A549 (cell line): ENCODE measurements at regions not wholly inside any gene's neighbourhood (a gene's known extent, or its start where the extent isn't known, plus 50 kb on each side); places are given as distances from the start of the nearest gene placed in this dataset.

Experiments
- BHLHE40 ChIP-seq: IDR thresholded peaks from 2 replicates; pipeline ENCODE4 v1.6.1; 2012; ENCODE audit warnings: low read depth, low read length, inconsistent platforms
- CTCF ChIP-seq: fragments of >200 bp; sonication (Bioruptor Twin); formaldehyde crosslinking; IDR thresholded peaks from 3 replicates; pipeline ENCODE4 v1.5.1; 2016
- ELK1 ChIP-seq: fragments of 150-350 bp; IDR thresholded peaks from 2 replicates; pipeline ENCODE4 v1.6.1; 2014; ENCODE audit warnings: low read depth, mild to moderate bottlenecking, low read length
- EP300 ChIP-seq, 2 experiments: fragments of >200 bp; sonication (Bioruptor Twin); formaldehyde crosslinking; IDR thresholded peaks; 2 replicates in 1 of 2; 3 replicates in 1 of 2; pipeline ENCODE4 v1.6.1; 2016 to 2017
- HOXA7 ChIP-seq: fragments of 250-450 bp; sonication (Bioruptor Pico); IDR thresholded peaks from 2 replicates; pipeline ENCODE4 v1.5.0; 2020; ENCODE audit warnings: mild to moderate bottlenecking, moderate library complexity
- HOXB5 ChIP-seq: fragments of 250-450 bp; sonication (Bioruptor Pico); IDR thresholded peaks from 2 replicates; pipeline ENCODE4 v1.5.0; 2020; ENCODE audit warnings: mild to moderate bottlenecking, moderate library complexity
- MYC ChIP-seq: IDR thresholded peaks from 2 replicates; pipeline ENCODE4 v1.6.1; 2012; ENCODE audit warnings: mild to moderate bottlenecking, inconsistent platforms, low read length, improper control_type of control experiment, borderline replicate concordance
- POLR2A ChIP-seq: IDR thresholded peaks from 2 replicates; pipeline ENCODE4 v1.6.1; 2012; ENCODE audit warnings: mild to moderate bottlenecking, low read length
- POLR2AphosphoS2 ChIP-seq: conservative IDR thresholded peaks from 2 replicates; pipeline ENCODE4 v1.6.1; 2012; ENCODE audit warnings: low read length, improper control_type of control experiment, inconsistent platforms
- TP53 ChIP-seq: fragments of 250-450 bp; sonication (Bioruptor Pico); IDR thresholded peaks from 2 replicates; pipeline ENCODE4 v1.5.0; 2021; ENCODE audit warnings: mild to moderate bottlenecking, moderate library complexity
- ZFP36 ChIP-seq: fragments of 450-650 bp; IDR thresholded peaks from 2 replicates; pipeline ENCODE4 v1.6.1; 2014; ENCODE audit warnings: borderline replicate concordance; ENCODE audit not compliant: partially characterized antibody
- TF ChIP-seq, protein P1 (sequence below): fragments of 200-600 bp; sonication (generic); IDR thresholded peaks from 2 replicates; pipeline ENCODE4 v1.6.1; 2016; ENCODE audit warnings: antibody characterized with exemption, mild to moderate bottlenecking, moderate library complexity

GRCh38 chr5:126695091-126695490 is 81.8 kb upstream of the LMNB1 start:
- TF ChIP-seq ZFP36, result no peak
- no peak for TF ChIP-seq POLR2A
- no peak for TF ChIP-seq EP300 (IDR thresholded peaks at IDR 0.05)
- no peak for TF ChIP-seq ELK1
- TF ChIP-seq, protein P1, sequence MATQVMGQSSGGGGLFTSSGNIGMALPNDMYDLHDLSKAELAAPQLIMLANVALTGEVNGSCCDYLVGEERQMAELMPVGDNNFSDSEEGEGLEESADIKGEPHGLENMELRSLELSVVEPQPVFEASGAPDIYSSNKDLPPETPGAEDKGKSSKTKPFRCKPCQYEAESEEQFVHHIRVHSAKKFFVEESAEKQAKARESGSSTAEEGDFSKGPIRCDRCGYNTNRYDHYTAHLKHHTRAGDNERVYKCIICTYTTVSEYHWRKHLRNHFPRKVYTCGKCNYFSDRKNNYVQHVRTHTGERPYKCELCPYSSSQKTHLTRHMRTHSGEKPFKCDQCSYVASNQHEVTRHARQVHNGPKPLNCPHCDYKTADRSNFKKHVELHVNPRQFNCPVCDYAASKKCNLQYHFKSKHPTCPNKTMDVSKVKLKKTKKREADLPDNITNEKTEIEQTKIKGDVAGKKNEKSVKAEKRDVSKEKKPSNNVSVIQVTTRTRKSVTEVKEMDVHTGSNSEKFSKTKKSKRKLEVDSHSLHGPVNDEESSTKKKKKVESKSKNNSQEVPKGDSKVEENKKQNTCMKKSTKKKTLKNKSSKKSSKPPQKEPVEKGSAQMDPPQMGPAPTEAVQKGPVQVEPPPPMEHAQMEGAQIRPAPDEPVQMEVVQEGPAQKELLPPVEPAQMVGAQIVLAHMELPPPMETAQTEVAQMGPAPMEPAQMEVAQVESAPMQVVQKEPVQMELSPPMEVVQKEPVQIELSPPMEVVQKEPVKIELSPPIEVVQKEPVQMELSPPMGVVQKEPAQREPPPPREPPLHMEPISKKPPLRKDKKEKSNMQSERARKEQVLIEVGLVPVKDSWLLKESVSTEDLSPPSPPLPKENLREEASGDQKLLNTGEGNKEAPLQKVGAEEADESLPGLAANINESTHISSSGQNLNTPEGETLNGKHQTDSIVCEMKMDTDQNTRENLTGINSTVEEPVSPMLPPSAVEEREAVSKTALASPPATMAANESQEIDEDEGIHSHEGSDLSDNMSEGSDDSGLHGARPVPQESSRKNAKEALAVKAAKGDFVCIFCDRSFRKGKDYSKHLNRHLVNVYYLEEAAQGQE, result no peak
- no peak for TF ChIP-seq CTCF
- no peak for TF ChIP-seq HOXA7
- no peak for TF ChIP-seq POLR2AphosphoS2
- no peak for TF ChIP-seq BHLHE40
- TF ChIP-seq HOXB5, result no peak
- TF ChIP-seq TP53 (CRISPR knock-in tag), result no peak
- TF ChIP-seq MYC, result no peak
